ENCODE measurements at regions not wholly inside any gene's neighbourhood (a gene's known extent, or its start where the extent isn't known, plus 50 kb on each side); places are given as distances from the start of the nearest gene placed in this dataset.
"Not testable (repeated sequence)": the region's sequence is repeated elsewhere in the genome, so short reads cannot be mapped to it uniquely, and the experiment has no call there.

DNA sequence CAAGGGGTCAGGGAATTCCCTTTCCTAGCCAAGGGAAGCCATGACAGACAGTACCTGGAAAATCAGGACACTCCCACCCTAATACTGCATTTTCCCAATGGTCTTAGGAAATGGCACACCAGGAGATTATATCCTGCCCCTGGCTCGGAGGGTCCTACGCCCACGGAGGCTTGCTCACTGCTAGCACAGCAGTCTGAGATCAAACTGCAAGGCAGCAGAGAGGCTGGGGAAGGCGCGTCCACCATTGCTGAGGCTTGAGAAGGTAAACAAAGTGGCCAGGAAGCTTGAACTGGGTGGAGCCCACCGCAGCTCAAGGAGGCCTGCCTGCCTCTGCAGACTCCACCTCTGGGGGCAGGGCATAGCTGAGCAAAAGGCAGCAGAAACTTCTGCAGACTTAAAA lies 207.1 kb upstream of the OBI1 start:
- ATAC-seq (ENCODE audit: low FRiP score); H3K36me3 ChIP-seq (ENCODE audit: control insufficient read depth in 1 of 2, insufficient read depth in 2 of 2, low read length in 1 of 2); H3K4me3 ChIP-seq (ENCODE audit: low read length in 2 of 2); H3K4me1 ChIP-seq (ENCODE audit: control insufficient read depth in 1 of 2, insufficient read depth in 2 of 2, low read length in 2 of 2); H3K27ac ChIP-seq (ENCODE audit: low read depth in 1 of 2, low read length in 2 of 2); intact Hi-C loops (cut with DNase I); H3K27me3 ChIP-seq (ENCODE audit: control insufficient read depth in 1 of 2, insufficient read depth in 2 of 2, low read length in 1 of 2); H3K9me3 ChIP-seq (ENCODE audit: control insufficient read depth, low read length): not testable (repeated sequence)
- DNase-seq = peak in 1 of 2 donors; percentile 64
- WGBS, 2 donors = 47 to 84% methylated on average over 5 to 6 of the region's 6 CpGs

DNA sequence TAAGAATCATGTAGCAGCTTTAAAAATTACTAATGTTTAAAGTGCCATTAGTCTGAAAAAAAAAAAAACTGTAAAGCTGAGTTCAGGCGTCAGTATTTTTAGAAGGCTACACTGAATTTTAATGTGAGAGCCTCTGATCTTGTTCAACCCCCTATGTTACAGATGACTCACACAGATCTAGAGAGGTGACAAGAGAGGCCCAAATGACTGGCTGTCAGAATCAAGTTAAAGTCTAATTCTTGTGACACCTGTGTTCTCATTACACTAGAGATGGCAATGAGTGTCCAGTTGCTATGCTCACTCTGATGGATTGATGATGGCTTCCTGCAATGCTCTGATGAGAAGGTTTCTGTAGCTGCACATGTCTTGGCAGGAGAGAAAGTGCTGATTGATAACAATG lies 203.5 kb upstream of the OBI1 start:
- 73 to 75% methylated on average over 1 of the region's 1 CpG for WGBS, 2 donors
- no peak for ATAC-seq (ENCODE audit: low FRiP score)
- DNase-seq = no peak

DNA sequence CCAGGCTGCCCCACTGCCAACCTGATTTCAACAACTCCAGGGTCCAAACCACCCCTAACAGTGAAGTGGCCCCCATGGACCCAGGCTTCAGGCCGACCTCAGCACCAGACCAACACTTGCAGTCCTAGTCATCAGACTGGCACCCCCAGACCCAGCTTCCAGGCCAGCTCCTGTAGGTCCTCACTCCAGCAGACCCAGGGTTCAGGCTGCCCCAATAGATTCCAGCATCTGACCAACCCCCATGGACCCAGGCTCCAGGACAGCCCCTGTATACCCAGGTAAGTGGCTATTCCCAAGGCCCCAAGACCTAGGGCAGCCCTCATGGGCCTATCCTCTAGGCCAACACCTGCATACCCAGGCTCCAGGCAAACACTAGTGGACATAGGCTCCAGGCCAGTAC lies 193.8 kb upstream of the OBI1 start:
- peaks cover 6% of the 10 kb centered on the region for H3K9me3 ChIP-seq (ENCODE audit: control insufficient read depth, low read length)
- ATAC-seq (ENCODE audit: low FRiP score) (no peak), DNase-seq (no peak)
- intact Hi-C loops (cut with DNase I) = no loop called here
- 78 to 91% methylated on average over 1 of the region's 1 CpG for WGBS, 2 donors
- no peaks in the 10 kb centered on the region for H3K27me3 ChIP-seq (ENCODE audit: control insufficient read depth in 1 of 2, insufficient read depth in 2 of 2, low read length in 1 of 2)
- no peak overlapping the region for H3K4me3 ChIP-seq (ENCODE audit: low read length in 2 of 2)
- H3K36me3 ChIP-seq (ENCODE audit: control insufficient read depth in 1 of 2, insufficient read depth in 2 of 2, low read length in 1 of 2) = no peaks in the 10 kb centered on the region
- H3K4me1 ChIP-seq (ENCODE audit: control insufficient read depth in 1 of 2, insufficient read depth in 2 of 2, low read length in 2 of 2) = no peaks in the 10 kb centered on the region
- no peak overlapping the region for H3K27ac ChIP-seq (ENCODE audit: low read depth in 1 of 2, low read length in 2 of 2)

More for the DNA sequence above, 203.5 kb upstream of the OBI1 start:
- Histone ChIP-seq H3K36me3 (ENCODE audit: control insufficient read depth in 1 of 2, insufficient read depth in 2 of 2, low read length in 1 of 2) (no peaks in the 10 kb centered on the region), H3K9me3 (ENCODE audit: control insufficient read depth, low read length) (no peaks in the 10 kb centered on the region), H3K27me3 (ENCODE audit: control insufficient read depth in 1 of 2, insufficient read depth in 2 of 2, low read length in 1 of 2) (no peaks in the 10 kb centered on the region), H3K4me1 (ENCODE audit: control insufficient read depth in 1 of 2, insufficient read depth in 2 of 2, low read length in 2 of 2) (no peaks in the 10 kb centered on the region), H3K27ac (ENCODE audit: low read depth in 1 of 2, low read length in 2 of 2) (no peak overlapping the region), H3K4me3 (ENCODE audit: low read length in 2 of 2) (no peak overlapping the region)
- intact Hi-C loops (cut with DNase I) = no loop called here

DNA sequence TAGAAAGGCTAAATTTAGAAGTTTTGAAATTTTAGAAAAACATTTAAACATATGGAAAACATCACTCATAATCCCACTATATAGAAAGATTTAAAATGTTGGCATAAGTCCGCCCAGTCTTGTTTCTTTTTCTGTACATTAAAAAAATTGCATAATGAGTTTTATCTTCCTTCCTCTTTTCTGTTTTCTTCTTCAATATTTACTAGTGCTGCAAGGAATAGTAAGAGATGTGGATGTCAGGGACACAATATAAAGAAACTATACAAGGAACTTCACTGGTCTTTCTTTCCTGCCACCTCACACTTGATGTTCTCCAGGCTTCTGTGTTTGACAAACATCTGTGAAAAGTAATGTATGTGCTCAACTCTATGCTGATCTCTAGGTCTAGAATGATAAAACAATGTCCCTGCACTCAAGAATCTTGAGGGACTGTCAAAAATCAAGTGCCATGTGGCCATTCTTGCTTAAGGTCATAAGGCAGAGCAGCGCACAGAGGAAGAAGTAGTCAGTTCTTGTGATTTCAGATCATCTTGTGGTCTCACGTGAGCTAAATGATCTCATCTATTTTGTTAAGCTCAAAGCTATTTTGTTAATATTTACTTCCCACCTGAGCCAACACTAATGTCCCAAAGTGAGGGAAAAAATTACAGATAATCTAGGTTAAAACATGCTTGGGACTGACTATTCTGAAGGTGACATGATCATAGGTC lies 186.9 kb upstream of the OBI1 start:
- H3K4me3 ChIP-seq (ENCODE audit: low read length in 2 of 2) = no peak overlapping the region
- H3K4me1 ChIP-seq (ENCODE audit: control insufficient read depth in 1 of 2, insufficient read depth in 2 of 2, low read length in 2 of 2) = no peaks in the 10 kb centered on the region
- no peak for ATAC-seq (ENCODE audit: low FRiP score)
- H3K27ac ChIP-seq (ENCODE audit: low read depth in 1 of 2, low read length in 2 of 2) = no peak overlapping the region
- H3K9me3 ChIP-seq (ENCODE audit: control insufficient read depth, low read length) = peaks cover 2% of the 10 kb centered on the region
- WGBS, 2 donors = 27 to 30% methylated on average over 3 of the region's 3 CpGs
- DNase-seq = no peak
- no peaks in the 10 kb centered on the region for H3K36me3 ChIP-seq (ENCODE audit: control insufficient read depth in 1 of 2, insufficient read depth in 2 of 2, low read length in 1 of 2)
- intact Hi-C loops (cut with DNase I) = no loop called here
- no peaks in the 10 kb centered on the region for H3K27me3 ChIP-seq (ENCODE audit: control insufficient read depth in 1 of 2, insufficient read depth in 2 of 2, low read length in 1 of 2)

DNA sequence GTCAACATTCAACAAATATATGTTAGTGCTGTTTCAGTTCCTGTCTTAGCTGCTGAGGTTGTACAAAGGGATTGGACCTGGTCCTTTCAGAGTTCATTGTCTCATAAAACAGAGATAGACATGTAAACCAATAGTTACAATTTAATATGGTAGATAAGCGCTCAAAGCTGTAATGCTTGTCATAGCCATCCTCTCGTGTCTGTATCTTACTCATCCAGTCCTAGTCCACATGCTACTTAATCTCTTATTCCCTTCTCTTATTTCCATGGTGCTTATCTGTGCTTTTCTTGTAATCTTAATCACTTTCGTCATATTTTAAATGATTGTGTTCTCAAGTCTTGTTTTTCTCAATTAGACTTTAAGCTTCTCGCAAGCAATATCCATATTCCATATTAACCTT lies 185.2 kb upstream of the OBI1 start:
- 70 to 82% methylated on average over 4 of the region's 4 CpGs for WGBS, 2 donors
- no peak for DNase-seq
- H3K4me1 ChIP-seq (ENCODE audit: control insufficient read depth in 1 of 2, insufficient read depth in 2 of 2, low read length in 2 of 2) = no peaks in the 10 kb centered on the region
- H3K27me3 ChIP-seq (ENCODE audit: control insufficient read depth in 1 of 2, insufficient read depth in 2 of 2, low read length in 1 of 2) = no peaks in the 10 kb centered on the region
- H3K36me3 ChIP-seq (ENCODE audit: control insufficient read depth in 1 of 2, insufficient read depth in 2 of 2, low read length in 1 of 2) = no peaks in the 10 kb centered on the region
- H3K27ac ChIP-seq (ENCODE audit: low read depth in 1 of 2, low read length in 2 of 2) = no peak overlapping the region
- no peaks in the 10 kb centered on the region for H3K9me3 ChIP-seq (ENCODE audit: control insufficient read depth, low read length)
- ATAC-seq (ENCODE audit: low FRiP score) = no peak
- intact Hi-C loops (cut with DNase I) = no loop called here
- H3K4me3 ChIP-seq (ENCODE audit: low read length in 2 of 2) = no peak overlapping the region

DNA sequence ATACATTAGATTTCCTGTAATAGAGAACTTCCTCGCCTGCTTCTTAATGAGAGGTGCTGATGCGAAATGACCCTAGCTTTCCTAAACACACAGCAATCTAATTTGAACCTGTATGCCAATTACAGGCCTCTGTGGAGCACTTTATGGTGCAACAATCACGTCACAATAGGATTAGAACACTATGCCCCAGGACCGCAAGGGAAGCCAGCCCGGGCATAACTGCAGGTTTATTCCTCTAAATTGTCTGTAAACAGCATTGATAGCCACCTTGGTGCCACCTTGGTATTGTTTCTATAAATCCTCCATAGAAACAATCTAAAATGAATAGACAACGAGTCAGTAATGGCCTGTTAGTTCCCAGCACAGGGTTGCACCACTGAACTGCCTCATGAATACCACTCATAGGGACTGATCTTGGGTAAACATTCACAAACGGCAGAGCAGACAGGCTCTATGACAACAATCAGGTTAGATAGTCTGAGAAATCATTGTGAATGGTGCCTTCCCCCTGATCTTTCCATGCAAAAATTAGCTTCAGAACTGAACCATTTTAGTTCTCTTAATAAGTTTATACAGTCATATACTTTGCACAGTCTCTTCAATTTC lies 182.5 kb upstream of the OBI1 start:
- H3K36me3 ChIP-seq (ENCODE audit: control insufficient read depth in 1 of 2, insufficient read depth in 2 of 2, low read length in 1 of 2) = no peaks in the 10 kb centered on the region

DNA sequence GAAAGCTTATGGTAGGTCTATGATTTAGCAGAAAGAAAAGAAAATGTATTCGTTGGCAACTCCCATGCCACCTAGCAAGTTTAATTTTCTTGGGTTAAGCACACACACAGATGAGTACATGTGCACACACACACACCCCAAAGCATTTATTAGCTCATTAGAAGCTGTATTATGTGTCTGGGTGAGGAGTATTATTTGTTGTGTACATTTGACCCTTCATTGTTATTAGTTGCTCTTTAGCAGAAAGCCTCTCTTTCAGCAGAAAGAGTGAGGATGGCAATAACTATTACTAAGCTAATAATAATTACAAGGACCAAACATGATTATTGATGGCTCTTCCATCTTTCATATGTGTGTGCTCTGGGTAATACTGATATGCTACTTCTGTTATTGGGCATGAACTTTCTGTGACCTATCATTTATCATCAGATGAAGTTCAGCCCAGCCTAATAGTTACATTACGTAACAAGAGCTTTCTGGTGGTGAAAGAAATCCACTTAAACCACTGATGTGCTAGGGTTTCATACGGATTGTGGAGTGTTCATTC lies 177.4 kb upstream of the OBI1 start:
- H3K27me3 ChIP-seq (ENCODE audit: control insufficient read depth in 1 of 2, insufficient read depth in 2 of 2, low read length in 1 of 2) = no peaks in the 10 kb centered on the region
- ATAC-seq (ENCODE audit: low FRiP score) = no peak
- WGBS, 2 donors = 36 to 43% methylated on average over 3 of the region's 3 CpGs
- H3K4me3 ChIP-seq (ENCODE audit: low read length in 2 of 2) = no peak overlapping the region
- H3K4me1 ChIP-seq (ENCODE audit: control insufficient read depth in 1 of 2, insufficient read depth in 2 of 2, low read length in 2 of 2) = no peaks in the 10 kb centered on the region
- H3K27ac ChIP-seq (ENCODE audit: low read depth in 1 of 2, low read length in 2 of 2) = no peak overlapping the region
- no peaks in the 10 kb centered on the region for H3K9me3 ChIP-seq (ENCODE audit: control insufficient read depth, low read length)
- no peak for DNase-seq
- H3K36me3 ChIP-seq (ENCODE audit: control insufficient read depth in 1 of 2, insufficient read depth in 2 of 2, low read length in 1 of 2) = no peaks in the 10 kb centered on the region
- intact Hi-C loops (cut with DNase I) = no loop called here

More for the DNA sequence above, 182.5 kb upstream of the OBI1 start:
- WGBS, 2 donors = 37 to 46% methylated on average over 7 of the region's 7 CpGs
- Histone ChIP-seq H3K9me3 (ENCODE audit: control insufficient read depth, low read length) (no peaks in the 10 kb centered on the region), H3K27ac (ENCODE audit: low read depth in 1 of 2, low read length in 2 of 2) (no peak overlapping the region), H3K27me3 (ENCODE audit: control insufficient read depth in 1 of 2, insufficient read depth in 2 of 2, low read length in 1 of 2) (no peaks in the 10 kb centered on the region), H3K4me1 (ENCODE audit: control insufficient read depth in 1 of 2, insufficient read depth in 2 of 2, low read length in 2 of 2) (no peaks in the 10 kb centered on the region), H3K4me3 (ENCODE audit: low read length in 2 of 2) (no peak overlapping the region)
- ATAC-seq (ENCODE audit: low FRiP score) = no peak
- no peak for DNase-seq
- intact Hi-C loops (cut with DNase I) = no loop called here

DNA sequence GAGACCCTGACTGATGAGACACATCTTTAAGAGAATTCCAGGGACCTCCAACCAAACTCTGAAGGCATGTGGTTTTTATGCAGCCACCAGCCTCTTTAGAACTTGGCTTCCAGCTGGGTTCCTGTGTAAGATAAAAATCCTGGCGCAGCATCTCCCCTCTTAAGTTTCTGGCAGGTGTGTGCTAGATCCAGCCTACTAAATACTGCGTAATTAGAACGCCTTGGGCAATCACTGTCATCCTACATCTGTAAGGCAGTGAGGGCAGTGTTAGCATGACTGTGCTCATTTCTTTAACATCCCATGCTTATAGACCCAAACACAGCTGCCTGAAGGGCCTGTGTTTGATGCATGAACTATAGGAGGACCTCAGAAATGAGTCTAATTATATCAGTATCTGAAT lies 173.5 kb upstream of the OBI1 start:
- no peak for ATAC-seq (ENCODE audit: low FRiP score)
- no peaks in the 10 kb centered on the region for H3K9me3 ChIP-seq (ENCODE audit: control insufficient read depth, low read length)
- H3K36me3 ChIP-seq (ENCODE audit: control insufficient read depth in 1 of 2, insufficient read depth in 2 of 2, low read length in 1 of 2) = no peaks in the 10 kb centered on the region
- H3K27me3 ChIP-seq (ENCODE audit: control insufficient read depth in 1 of 2, insufficient read depth in 2 of 2, low read length in 1 of 2) = no peaks in the 10 kb centered on the region
- H3K4me1 ChIP-seq (ENCODE audit: control insufficient read depth in 1 of 2, insufficient read depth in 2 of 2, low read length in 2 of 2) = no peaks in the 10 kb centered on the region
- DNase-seq = no peak
- H3K4me3 ChIP-seq (ENCODE audit: low read length in 2 of 2) = no peak overlapping the region
- no peak overlapping the region for H3K27ac ChIP-seq (ENCODE audit: low read depth in 1 of 2, low read length in 2 of 2)
- intact Hi-C loops (cut with DNase I) = no loop called here
- 77% methylated on average over 3 of the region's 3 CpGs for WGBS, 2 donors

DNA sequence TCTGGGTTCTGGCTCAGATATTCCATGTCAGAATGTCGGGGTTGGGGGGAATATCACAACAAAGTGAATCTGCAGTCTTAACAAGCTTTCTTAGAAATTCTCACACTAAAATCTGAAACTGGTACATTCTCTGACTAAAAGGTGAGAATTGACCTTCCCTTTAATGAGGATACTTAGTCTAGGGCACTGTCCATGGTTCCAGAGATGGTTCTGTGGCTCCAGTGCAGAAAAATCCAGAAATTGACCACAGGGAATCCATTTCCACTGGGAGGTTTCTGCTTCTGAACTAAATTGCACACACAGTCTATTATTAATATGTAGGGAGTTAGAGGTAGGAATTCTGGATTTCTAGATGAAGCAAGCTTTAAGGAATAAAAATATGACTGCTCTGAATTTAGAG lies 171.6 kb upstream of the OBI1 start:
- Histone ChIP-seq H3K9me3 (ENCODE audit: control insufficient read depth, low read length) (no peaks in the 10 kb centered on the region), H3K36me3 (ENCODE audit: control insufficient read depth in 1 of 2, insufficient read depth in 2 of 2, low read length in 1 of 2) (no peaks in the 10 kb centered on the region), H3K27me3 (ENCODE audit: control insufficient read depth in 1 of 2, insufficient read depth in 2 of 2, low read length in 1 of 2) (no peaks in the 10 kb centered on the region), H3K4me3 (ENCODE audit: low read length in 2 of 2) (no peak overlapping the region), H3K27ac (ENCODE audit: low read depth in 1 of 2, low read length in 2 of 2) (no peak overlapping the region), H3K4me1 (ENCODE audit: control insufficient read depth in 1 of 2, insufficient read depth in 2 of 2, low read length in 2 of 2) (no peaks in the 10 kb centered on the region)
- intact Hi-C loops (cut with DNase I) = no loop called here
- ATAC-seq (ENCODE audit: low FRiP score) (no peak), DNase-seq (no peak)
- 71 to 74% methylated on average over 1 of the region's 1 CpG for WGBS, 2 donors

Measured in aorta (tissue), 5 donors.